ENCODE measurements at regions not wholly inside any gene's neighbourhood (a gene's known extent, or its start where the extent isn't known, plus 50 kb on each side); places are given as distances from the start of the nearest gene placed in this dataset.
"Not testable (repeated sequence)": the region's sequence is repeated elsewhere in the genome, so short reads cannot be mapped to it uniquely, and the experiment has no call there.

GRCh38 chr1:194618101-194618500, 1431.7 kb upstream of the B3GALT2 start:
- H3K4me3 ChIP-seq (ENCODE audit: control insufficient read depth, low read depth, low read length) = no peak overlapping the region
- TF ChIP-seq CTCF (conservative IDR thresholded peaks at IDR 0.05; ENCODE audit: control insufficient read depth, insufficient read depth, low read depth, low read length) = no peak
- DNase-seq (ENCODE audit: low read depth) = no peak

GRCh38 chr1:194617272-194617671, 1430.9 kb upstream of the B3GALT2 start:
- DNase-seq (ENCODE audit: low read depth); H3K4me3 ChIP-seq (ENCODE audit: control insufficient read depth, low read depth, low read length): not testable (repeated sequence)

GRCh38 chr1:194616835-194617234, 1430.4 kb upstream of the B3GALT2 start:
- no peak for TF ChIP-seq CTCF (conservative IDR thresholded peaks at IDR 0.05; ENCODE audit: control insufficient read depth, insufficient read depth, low read depth, low read length)
- no peak for DNase-seq (ENCODE audit: low read depth)
- no peak overlapping the region for H3K4me3 ChIP-seq (ENCODE audit: control insufficient read depth, low read depth, low read length)

- H3K4me3 ChIP-seq (ENCODE audit: control insufficient read depth, low read depth, low read length) = no peak overlapping the region
- no peak for DNase-seq (ENCODE audit: low read depth)
- TF ChIP-seq CTCF (conservative IDR thresholded peaks at IDR 0.05; ENCODE audit: control insufficient read depth, insufficient read depth, low read depth, low read length) = no peak
Measured at GRCh38 chr1:194602184-194602583, 1415.8 kb upstream of the B3GALT2 start.

GRCh38 chr1:194600716-194601115, 1414.3 kb upstream of the B3GALT2 start:
- no peak overlapping the region for H3K4me3 ChIP-seq (ENCODE audit: control insufficient read depth, low read depth, low read length)
- no peak for TF ChIP-seq CTCF (conservative IDR thresholded peaks at IDR 0.05; ENCODE audit: control insufficient read depth, insufficient read depth, low read depth, low read length)
- no peak for DNase-seq (ENCODE audit: low read depth)

GRCh38 chr1:194598098-194598497, 1411.7 kb upstream of the B3GALT2 start:
- TF ChIP-seq CTCF (conservative IDR thresholded peaks at IDR 0.05; ENCODE audit: control insufficient read depth, insufficient read depth, low read depth, low read length) = no peak
- no peak for DNase-seq (ENCODE audit: low read depth)
- H3K4me3 ChIP-seq (ENCODE audit: control insufficient read depth, low read depth, low read length) = no peak overlapping the region

GRCh38 chr1:194586302-194586701, 1399.9 kb upstream of the B3GALT2 start:
- DNase-seq (ENCODE audit: low read depth) = no peak
- TF ChIP-seq CTCF (conservative IDR thresholded peaks at IDR 0.05; ENCODE audit: control insufficient read depth, insufficient read depth, low read depth, low read length) = no peak
- no peak overlapping the region for H3K4me3 ChIP-seq (ENCODE audit: control insufficient read depth, low read depth, low read length)
